GM19468 (cell line): ENCODE measurements at regions not wholly inside any gene's neighbourhood (a gene's known extent, or its start where the extent isn't known, plus 50 kb on each side); places are given as distances from the start of the nearest gene placed in this dataset.
A peak's percentile ranks its signal among the peaks of the same experiment; 100 is the strongest.
"Not testable (repeated sequence)": the region's sequence is repeated elsewhere in the genome, so short reads cannot be mapped to it uniquely, and the experiment has no call there.

Experiments
- ATAC-seq: cut with Tn5 transposase; IDR thresholded peaks from one replicate; pipeline ENCODE4 v1.9.1; 2021; ENCODE audit warnings: mild to moderate bottlenecking, moderate library complexity, moderate number of reproducible peaks; ENCODE audit not compliant: unreplicated experiment; ENCODE audit errors: extremely low read depth

GRCh38 chr12:43255522-43256111 is 296.4 kb downstream of the ADAMTS20 start:
- no peak for ATAC-seq

- ATAC-seq = no peak
These were observed 299.4 kb downstream of the ADAMTS20 start for GRCh38 chr12:43252585-43252984.

GRCh38 chr12:43245947-43246346 is 306.1 kb downstream of the ADAMTS20 start:
- no peak for ATAC-seq

GRCh38 chr12:43241986-43242385 is 310.0 kb downstream of the ADAMTS20 start:
- no peak for ATAC-seq

- no peak for ATAC-seq
These were observed 313.7 kb downstream of the ADAMTS20 start for GRCh38 chr12:43238281-43238680.

- no peak for ATAC-seq
These were observed 314.6 kb downstream of the ADAMTS20 start for GRCh38 chr12:43237238-43237879.

GRCh38 chr12:43235721-43236120 is 316.3 kb downstream of the ADAMTS20 start:
- no peak for ATAC-seq

- no peak for ATAC-seq
These were observed 318.1 kb downstream of the ADAMTS20 start for GRCh38 chr12:43233861-43234260.

GRCh38 chr12:43226151-43226550 is 325.9 kb downstream of the ADAMTS20 start:
- no peak for ATAC-seq

GRCh38 chr12:43224190-43224805 is 327.7 kb downstream of the ADAMTS20 start:
- ATAC-seq = not testable (repeated sequence)

- ATAC-seq = no peak
These were observed 329.2 kb downstream of the ADAMTS20 start for GRCh38 chr12:43222796-43223195.

- ATAC-seq = no peak
These were observed 330.8 kb downstream of the ADAMTS20 start for GRCh38 chr12:43221216-43221615.

- ATAC-seq = no peak
These were observed 335.5 kb downstream of the ADAMTS20 start for GRCh38 chr12:43216490-43216889.

- no peak for ATAC-seq
These were observed 337.8 kb downstream of the ADAMTS20 start for GRCh38 chr12:43214166-43214565.

GRCh38 chr12:43213608-43214007 is 338.4 kb downstream of the ADAMTS20 start:
- no peak for ATAC-seq

- peak; percentile 58 for ATAC-seq
These were observed 341.4 kb downstream of the ADAMTS20 start for GRCh38 chr12:43210485-43211192.

- no peak for ATAC-seq
These were observed 343.4 kb downstream of the ADAMTS20 start for GRCh38 chr12:43208627-43209026.

GRCh38 chr12:43208221-43208620 is 343.8 kb downstream of the ADAMTS20 start:
- no peak for ATAC-seq

- no peak for ATAC-seq
These were observed 345.6 kb downstream of the ADAMTS20 start for GRCh38 chr12:43206396-43206795.

GRCh38 chr12:43198608-43199007 is 353.4 kb downstream of the ADAMTS20 start:
- no peak for ATAC-seq

GRCh38 chr12:43196268-43196907 is 355.6 kb downstream of the ADAMTS20 start:
- no peak for ATAC-seq
